K562 (cell line): ENCODE measurements at regions not wholly inside any gene's neighbourhood (a gene's known extent, or its start where the extent isn't known, plus 50 kb on each side); places are given as distances from the start of the nearest gene placed in this dataset.

Experiments used
- ATAC-seq: fragments of 200-7000 bp; cut with Tn5 transposase; 3 replicates; pipeline ENCODE4 v1.9.1; 2020; ENCODE audit warnings: moderate library complexity
- BruUV-seq: library from RNA; stranded (reverse); fragments of 400-500 nt; replicated peaks from 2 replicates; lab custom pipeline; 2021; lab: Mats Ljungman, UMichigan
- CTCF ChIA-PET: fragments of 300-600 bp; formaldehyde crosslinking; extraction: SDS; loops from one replicate; lab custom pipeline; 2021; ENCODE audit warnings: low intra/inter-chr PET ratio; lab: Yijun Ruan, JAX
- POLR2A ChIA-PET: fragments of 300-600, 350-650 bp; sonication (Branson Sonifier 250); formaldehyde crosslinking; extraction: SDS; loops from one replicate; lab custom pipeline; 2021; ENCODE audit warnings: antibody characterized with exemption, inconsistent platforms; lab: Yijun Ruan, JAX
- DNase-seq, 4 experiments: peaks; one replicate each; pipeline versions ENCODE4 v3.0.0 to v3.0.0-alpha.2; 2011 to 2018; ENCODE audit warnings: low spot score in 3 of 4, mixed read lengths in 3 of 4; ENCODE audit errors: extremely low read depth in 1 of 4
- FAIRE-seq: peaks from 2 replicates; lab custom pipeline; 2011; peaks lifted over from hg19 to GRCh38; lab: Jason Lieb, UNC
- H2AFZ ChIP-seq: 2 replicates; pipeline ENCODE4 v1.6.0; 2011; ENCODE audit warnings: low read depth, low read length, control low read depth, inconsistent platforms
- H3K27ac ChIP-seq: fragments of 200-600 bp; 3 replicates; pipeline ENCODE4 v1.8.0; 2011; ENCODE audit warnings: low read depth, mild to moderate bottlenecking, control low read depth, inconsistent platforms, low read length, moderate library complexity, mixed read lengths; ENCODE audit errors: extremely low read depth
- H3K27me3 ChIP-seq, 2 experiments: fragments of 300-600 bp in 1 of 2; 2 replicates in 1 of 2; 3 replicates in 1 of 2; pipeline versions ENCODE4 v1.6.0 to v1.8.0; 2011; ENCODE audit warnings: inconsistent platforms in 2 of 2, low read length in 2 of 2, mild to moderate bottlenecking in 1 of 2, mixed read lengths in 1 of 2, moderate library complexity in 1 of 2; ENCODE audit not compliant: control insufficient read depth in 2 of 2, insufficient read depth in 2 of 2
- H3K36me3 ChIP-seq: fragments of 300-600 bp; 3 replicates; pipeline ENCODE4 v1.8.0; 2011; ENCODE audit warnings: mild to moderate bottlenecking, low read length, inconsistent platforms; ENCODE audit not compliant: control insufficient read depth, insufficient read depth
- H3K4me1 ChIP-seq, 2 experiments: fragments of 200-600 bp in 1 of 2; replicated peaks in 1 of 2; 2 replicates in 1 of 2; 3 replicates in 1 of 2; pipeline versions ENCODE4 v1.5.1 to v1.8.0; 2011; ENCODE audit warnings: inconsistent platforms in 2 of 2, low read length in 2 of 2, mild to moderate bottlenecking in 1 of 2, mixed read lengths in 1 of 2, moderate library complexity in 1 of 2; ENCODE audit not compliant: control insufficient read depth in 2 of 2, insufficient read depth in 2 of 2
- H3K4me2 ChIP-seq: 2 replicates; pipeline ENCODE4 v1.6.1; 2011; ENCODE audit warnings: low read length, control low read depth, inconsistent platforms, mixed read lengths; ENCODE audit not compliant: insufficient read depth
- H3K4me3 ChIP-seq: fragments of 200-600 bp; sonication (generic), shearing (Covaris generic); 2 replicates; pipeline ENCODE4 v1.5.1; 2016; ENCODE audit warnings: control low read depth, inconsistent platforms
- H3K79me2 ChIP-seq: fragments of 200-600 bp; 3 replicates; pipeline ENCODE4 v1.8.0; 2011; ENCODE audit warnings: low read length, inconsistent platforms; ENCODE audit not compliant: control insufficient read depth, insufficient read depth
- H3K9ac ChIP-seq, 2 experiments: 2 replicates each; pipeline versions ENCODE4 v1.6.0 to v1.6.1; 2011; ENCODE audit warnings: low read depth in 2 of 2, low read length in 2 of 2, control low read depth in 1 of 2, inconsistent platforms in 1 of 2, mild to moderate bottlenecking in 1 of 2, mixed read lengths in 1 of 2; ENCODE audit not compliant: insufficient read depth in 1 of 2
- H3K9me1 ChIP-seq: one replicate; pipeline ENCODE4 v1.6.0; 2011; ENCODE audit warnings: inconsistent platforms, mild to moderate bottlenecking, low read length, moderate library complexity; ENCODE audit not compliant: control insufficient read depth, insufficient read depth
- H3K9me3 ChIP-seq: replicated peaks from 2 replicates; pipeline ENCODE4 v1.5.1; 2011; ENCODE audit warnings: low read depth, low read length, inconsistent platforms; ENCODE audit not compliant: control insufficient read depth, insufficient read depth
- H4K20me1 ChIP-seq: replicated peaks from 2 replicates; pipeline ENCODE4 v1.6.1; 2011; ENCODE audit warnings: low read length, inconsistent platforms, mixed read lengths; ENCODE audit not compliant: control insufficient read depth, insufficient read depth
- ATF2 ChIP-seq: sonication (generic); formaldehyde crosslinking; IDR thresholded peaks from 2 replicates; pipeline ENCODE4 v1.8.1; 2022; ENCODE audit warnings: missing genetic modification reagents
- CBFB ChIP-seq: sonication (generic); formaldehyde crosslinking; IDR thresholded peaks from 2 replicates; pipeline ENCODE4 v1.4.0; 2020; ENCODE audit warnings: mild to moderate bottlenecking, missing genetic modification reagents
- CC2D1A ChIP-seq: fragments of 450-650 bp; IDR thresholded peaks from 2 replicates; pipeline ENCODE4 v1.6.1; 2017; ENCODE audit warnings: mild to moderate bottlenecking
- CEBPB ChIP-seq: fragments of 450-650 bp; IDR thresholded peaks from 2 replicates; pipeline ENCODE4 v1.6.1; 2016; ENCODE audit warnings: missing genetic modification characterization, missing compliant biosample characterization
- FOXA3 ChIP-seq, 2 experiments: fragments of 450-650 bp in 1 of 2; sonication (generic) in 1 of 2; formaldehyde crosslinking; IDR thresholded peaks in 1 of 2; conservative IDR thresholded peaks in 1 of 2; 2 replicates each; pipeline versions ENCODE4 v1.4.0 to v1.8.0; 2020 to 2022; ENCODE audit warnings: mild to moderate bottlenecking in 2 of 2, missing genetic modification reagents in 1 of 2
- GABPA ChIP-seq: fragments of 200-800 bp; sonication (Bioruptor generic); conservative IDR thresholded peaks from 2 replicates; pipeline ENCODE4 v1.6.1; 2016; ENCODE audit warnings: low read depth, missing genetic modification characterization, missing compliant biosample characterization
- HSF4 ChIP-seq: fragments of 250-450 bp; sonication (Bioruptor Pico); IDR thresholded peaks from 2 replicates; pipeline ENCODE4 v2.1.2; 2022; ENCODE audit warnings: mild to moderate bottlenecking, moderate library complexity, borderline replicate concordance
- PML ChIP-seq: IDR thresholded peaks from 2 replicates; pipeline ENCODE4 v1.6.1; 2012; ENCODE audit warnings: low read length, inconsistent platforms
- RREB1 ChIP-seq: fragments of 250-450 bp; sonication (Bioruptor Pico); IDR thresholded peaks from 2 replicates; pipeline ENCODE4 v1.4.0; 2020
- SAP30 ChIP-seq: fragments of 200-600 bp; sonication (generic); IDR thresholded peaks from 2 replicates; pipeline ENCODE4 v1.6.1; 2012; ENCODE audit warnings: borderline replicate concordance, low read depth, mild to moderate bottlenecking, moderate library complexity, low read length, control low read depth, inconsistent platforms; ENCODE audit not compliant: insufficient read depth, poor library complexity, severe bottlenecking
- SREBF2 ChIP-seq: sonication (generic); formaldehyde crosslinking; IDR thresholded peaks from 2 replicates; pipeline ENCODE4 v1.4.0; 2020; ENCODE audit warnings: mild to moderate bottlenecking, missing genetic modification reagents
- TBL1XR1 ChIP-seq, 2 experiments: IDR thresholded peaks; 2 replicates each; pipeline ENCODE4 v1.6.1; 2012; ENCODE audit warnings: improper control_type of control experiment in 2 of 2, low read length in 2 of 2, mild to moderate bottlenecking in 1 of 2
- TSC22D4 ChIP-seq: fragments of 450-650 bp; IDR thresholded peaks from 2 replicates; pipeline ENCODE4 v1.6.1; 2016; ENCODE audit warnings: missing genetic modification characterization, missing biosample characterization, control low read depth
- ZNF143 ChIP-seq: sonication (generic); formaldehyde crosslinking; IDR thresholded peaks from 2 replicates; pipeline ENCODE4 v1.9.0; 2022; ENCODE audit warnings: mild to moderate bottlenecking, missing genetic modification reagents
- ZSCAN32 ChIP-seq: fragments of 450-650 bp; formaldehyde crosslinking; IDR thresholded peaks from 2 replicates; pipeline ENCODE4 v1.4.0; 2020; ENCODE audit warnings: mild to moderate bottlenecking, moderate library complexity
- WGBS: fragments of 100-300 bp; shearing (Covaris generic); methylation state at CpG from one replicate; pipeline ENCODE4 v1.1.6; 2016; ENCODE audit warnings: low coverage, mixed read lengths; ENCODE audit not compliant: insufficient coverage; ENCODE audit errors: missing lambda C conversion rate; 5-methylcytosine and 5-hydroxymethylcytosine counted together
- in situ Hi-C: fragments of 300-500 bp; cut with MboI; formaldehyde crosslinking; loops from 4 replicates; pipeline ENCODE4 v1.15.0; 2018; ENCODE audit warnings: inconsistent platforms, mixed read lengths
- intact Hi-C: fragments of 100-400 bp; cut with micrococcal nuclease; formaldehyde crosslinking; loops from 2 replicates; pipeline ENCODE4 v1.14.2; 2022

GRCh38 chr17:55887531-55887930, 136.7 kb downstream of the PCTP start:
- no peaks in the 10 kb centered on the region for H3K9me1 ChIP-seq
- no peaks in the 10 kb centered on the region for H4K20me1 ChIP-seq
- no TSS peak for BruUV-seq
- no peaks in the 10 kb centered on the region for H3K79me2 ChIP-seq
- H3K9me3 ChIP-seq: no peaks in the 10 kb centered on the region
- in situ Hi-C loops: no loop called here
- no peak overlapping the region for H3K27ac ChIP-seq
- no peak for FAIRE-seq
- 2% methylated on average over 3 of the region's 3 CpGs for WGBS
- H3K4me3 ChIP-seq: no peak overlapping the region
- no peak overlapping the region for H3K9ac ChIP-seq
- DNase-seq: no peak
- CTCF ChIA-PET: no interaction called here
- H3K36me3 ChIP-seq: no peaks in the 10 kb centered on the region
- POLR2A ChIA-PET: no interaction called here
- intact Hi-C loops: no loop called here
- no peak for ATAC-seq
- H3K27me3 ChIP-seq: no peaks in the 10 kb centered on the region
- no peak overlapping the region for H2AFZ ChIP-seq
- H3K4me1 ChIP-seq: no peaks in the 10 kb centered on the region
- H3K4me2 ChIP-seq: no peak overlapping the region
- no peak for TF ChIP-seq TBL1XR1 (IDR thresholded peaks at IDR 0.05; ENCODE audit: low read length in 2 of 2)
- TF ChIP-seq ZNF143 (CRISPR knock-in tag): no peak
- TF ChIP-seq TSC22D4 (tag): no peak
- TF ChIP-seq FOXA3 (CRISPR knock-in tag; conservative IDR thresholded peaks at IDR 0.05 in 1 of 2, IDR thresholded peaks at IDR 0.05 in 1 of 2): no peak
- no peak for TF ChIP-seq PML
- TF ChIP-seq GABPA (tag): no peak
- no peak for TF ChIP-seq HSF4 (CRISPR knock-in tag)
- no peak for TF ChIP-seq CC2D1A
- TF ChIP-seq SAP30: no peak
- TF ChIP-seq CEBPB (tag): no peak
- no peak for TF ChIP-seq ZSCAN32 (CRISPR knock-in tag)
- no peak for TF ChIP-seq ATF2 (CRISPR knock-in tag)
- TF ChIP-seq RREB1: no peak
- TF ChIP-seq CBFB: no peak
- no peak for TF ChIP-seq SREBF2 (CRISPR knock-in tag)
